LNCAP (cell line): ENCODE measurements at regions not wholly inside any gene's neighbourhood (a gene's known extent, or its start where the extent isn't known, plus 50 kb on each side); places are given as distances from the start of the nearest gene placed in this dataset.

ENCODE experiments used
- CTCF ChIP-seq: fragments of 450-650 bp; IDR thresholded peaks from 2 replicates; pipeline ENCODE4 v1.5.1; 2017; ENCODE audit warnings: mild to moderate bottlenecking

DNA sequence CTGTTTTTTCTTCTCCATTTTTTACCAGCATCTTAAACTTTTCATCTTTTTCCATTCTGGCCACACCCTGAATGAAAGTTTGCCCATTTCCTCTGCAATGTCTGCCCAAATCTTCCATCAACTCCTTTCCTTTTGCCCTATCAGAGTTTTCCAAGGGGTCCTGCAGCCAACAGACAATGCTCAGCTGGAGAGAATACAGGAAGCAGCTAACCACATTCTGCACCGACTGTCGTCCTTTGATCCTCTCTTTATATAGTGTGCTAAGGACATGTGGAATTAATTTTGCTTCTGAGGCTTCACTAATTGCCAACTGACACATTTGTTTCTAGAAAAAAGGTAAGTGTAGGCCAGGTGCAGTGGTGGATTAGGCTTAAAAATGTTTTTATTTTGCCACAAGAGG is 50.5 kb upstream of the DLX2 start:
- TF ChIP-seq CTCF: no peak

- no peak for TF ChIP-seq CTCF
These were observed 51.1 kb upstream of the DLX2 start for GRCh38 chr2:172153757-172154156.

- TF ChIP-seq CTCF: no peak
These were observed 53.1 kb upstream of the DLX2 start for GRCh38 chr2:172155752-172156151.

GRCh38 chr2:172160839-172161238 is 58.1 kb upstream of the DLX2 start:
- TF ChIP-seq CTCF: no peak

DNA sequence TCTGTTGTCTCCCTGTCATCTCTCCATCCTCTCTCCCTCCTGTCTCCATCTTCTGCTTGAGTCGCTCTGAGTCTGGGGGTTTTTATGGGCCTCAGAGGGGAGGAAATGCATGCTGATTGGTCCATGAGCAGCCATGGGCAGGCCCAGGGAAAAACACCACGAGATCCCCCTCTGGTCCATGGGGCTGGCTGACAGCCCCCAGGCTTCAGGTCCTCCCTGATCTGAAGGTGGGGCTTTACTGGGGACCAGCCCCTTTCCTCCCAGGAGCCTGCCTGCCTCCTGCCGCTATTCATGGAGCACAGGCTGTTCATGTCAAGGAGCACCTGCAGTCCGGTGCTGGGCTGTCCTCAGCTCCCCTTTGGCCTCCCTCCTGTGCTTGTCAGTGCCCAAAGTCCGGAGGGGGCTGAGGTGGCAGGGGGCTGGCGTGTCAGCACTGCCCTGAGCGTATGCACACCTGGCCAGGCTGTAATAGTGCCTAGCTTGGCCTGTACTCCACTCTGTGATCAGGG is 59.6 kb upstream of the DLX2 start:
- TF ChIP-seq CTCF: no peak

DNA sequence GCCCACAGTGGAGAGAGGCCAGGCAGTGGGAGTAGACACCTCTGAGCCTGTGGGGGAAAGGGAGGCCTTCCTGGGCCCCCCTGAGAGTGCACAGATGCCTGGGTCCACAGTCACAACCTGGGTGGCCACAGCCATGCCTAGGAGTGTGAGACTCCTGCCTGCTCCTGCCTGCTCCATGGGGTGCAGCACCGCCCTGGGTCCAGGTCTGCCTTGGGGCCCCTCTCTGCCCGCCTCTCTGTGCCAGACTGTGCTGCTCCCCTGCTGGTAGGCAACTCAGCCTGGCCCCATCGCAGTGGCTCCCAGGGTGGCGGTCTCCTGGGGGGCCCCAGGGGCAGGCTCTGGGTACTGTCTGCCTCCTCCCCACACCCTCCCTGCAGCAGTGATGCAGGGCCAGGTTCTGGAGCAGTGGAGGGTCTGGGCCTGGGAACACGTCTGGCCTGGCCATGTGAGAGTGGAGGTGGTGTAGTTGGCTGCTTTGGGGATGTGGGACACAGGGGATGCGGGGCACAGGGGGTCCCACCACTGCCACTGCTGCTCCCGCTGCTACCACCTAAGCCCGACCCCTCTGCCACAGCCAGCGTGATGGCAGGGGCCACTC is 60.1 kb upstream of the DLX2 start:
- TF ChIP-seq CTCF: no peak

- TF ChIP-seq CTCF: no peak
These were observed 66.2 kb upstream of the DLX2 start for GRCh38 chr2:172168917-172169346.

GRCh38 chr2:172169611-172170010 is 66.9 kb upstream of the DLX2 start:
- no peak for TF ChIP-seq CTCF
